HuH-7 (cell line): ENCODE measurements at regions not wholly inside any gene's neighbourhood (a gene's known extent, or its start where the extent isn't known, plus 50 kb on each side); places are given as distances from the start of the nearest gene placed in this dataset.

Experiments used
- DNase-seq: peaks from one replicate; pipeline ENCODE4 v3.0.0; 2011; ENCODE audit warnings: low spot score

DNA sequence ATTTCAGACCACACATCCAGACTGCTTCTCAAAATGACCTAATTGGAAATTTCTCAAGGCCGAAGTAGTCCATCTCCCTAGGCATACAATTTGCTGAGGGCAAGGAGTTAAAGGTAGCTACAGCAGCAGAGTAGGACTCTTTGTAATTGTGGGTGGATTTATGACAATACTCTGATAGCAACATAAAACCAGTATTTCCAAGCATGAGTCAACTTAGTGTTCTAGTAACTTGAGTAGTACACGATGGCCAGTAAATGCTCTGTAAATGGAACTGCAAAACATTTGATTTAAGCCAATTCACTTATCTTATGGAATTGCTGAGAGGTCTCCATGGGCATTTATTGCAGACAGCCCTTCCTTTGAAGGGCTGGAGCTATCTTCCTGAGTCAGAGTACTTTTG, 352.2 kb downstream of the PLK2 start:
- no peak for DNase-seq

DNA sequence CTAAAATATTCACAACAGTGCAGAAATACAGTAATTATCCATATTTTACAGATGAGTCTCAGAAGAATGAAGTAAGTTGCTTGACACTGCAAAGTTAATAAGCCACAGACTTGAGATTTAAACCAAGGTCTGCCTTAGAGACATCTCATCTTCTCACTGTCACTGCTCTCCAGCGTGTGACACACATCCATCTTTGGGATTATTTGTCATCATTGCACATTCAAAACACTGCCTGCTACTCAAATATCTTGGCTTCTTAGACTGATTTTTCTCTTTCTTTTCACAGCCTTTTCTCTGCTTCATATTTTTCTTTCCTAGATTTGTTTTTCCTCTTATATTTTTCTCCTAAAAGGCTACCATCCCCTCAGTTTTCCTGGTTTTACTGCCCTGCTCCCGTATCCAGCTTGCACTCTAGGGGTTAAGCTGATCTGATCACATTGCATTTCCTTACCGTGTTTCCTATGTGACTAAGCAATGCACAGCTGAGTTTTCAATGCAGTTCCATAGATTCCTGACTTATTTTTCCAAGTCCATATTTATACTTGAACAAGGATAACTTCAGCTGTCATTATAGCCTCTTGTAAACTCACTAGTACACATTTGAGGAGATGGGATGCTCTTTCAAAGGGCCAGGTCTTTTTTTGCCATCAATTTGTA, 353.0 kb downstream of the PLK2 start:
- no peak for DNase-seq

DNA sequence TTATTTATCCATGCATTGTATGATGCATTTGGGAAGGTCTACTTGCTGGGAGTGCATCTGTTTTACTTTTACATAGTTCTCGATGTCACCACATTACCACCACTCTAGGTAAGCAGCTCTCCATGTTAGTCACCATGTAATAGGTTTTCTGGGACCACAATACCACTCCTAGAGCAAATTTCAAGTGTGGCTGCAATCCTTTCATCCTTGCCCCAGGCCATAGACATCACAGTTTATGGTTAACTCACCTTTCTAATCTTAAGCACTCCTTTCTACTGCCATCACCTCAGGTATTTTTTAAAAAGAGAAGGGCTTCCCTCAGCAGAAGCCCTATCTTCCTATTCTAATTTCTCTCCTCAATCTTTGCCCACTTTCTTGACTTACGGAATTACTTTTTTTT, 354.1 kb downstream of the PLK2 start:
- DNase-seq, result no peak

DNA sequence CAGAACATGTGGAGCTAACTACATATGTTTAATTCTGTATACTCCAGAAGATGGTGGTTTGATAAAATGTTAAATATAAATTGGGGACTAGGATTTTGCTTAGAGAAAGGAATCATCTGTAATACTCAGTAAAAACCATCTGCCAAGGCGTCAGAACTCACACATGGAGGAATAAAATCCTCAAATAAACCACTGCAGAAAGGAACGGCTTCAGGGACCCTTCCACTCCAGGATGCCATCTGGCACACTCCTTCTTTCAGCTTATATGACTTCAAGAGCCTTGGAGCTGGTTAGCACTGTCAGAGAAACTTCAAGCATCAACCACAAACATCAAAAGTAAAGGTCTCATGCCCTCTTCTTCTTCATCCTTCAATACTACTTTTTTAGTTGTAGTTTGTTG, 360.6 kb downstream of the PLK2 start:
- DNase-seq, result no peak

DNA sequence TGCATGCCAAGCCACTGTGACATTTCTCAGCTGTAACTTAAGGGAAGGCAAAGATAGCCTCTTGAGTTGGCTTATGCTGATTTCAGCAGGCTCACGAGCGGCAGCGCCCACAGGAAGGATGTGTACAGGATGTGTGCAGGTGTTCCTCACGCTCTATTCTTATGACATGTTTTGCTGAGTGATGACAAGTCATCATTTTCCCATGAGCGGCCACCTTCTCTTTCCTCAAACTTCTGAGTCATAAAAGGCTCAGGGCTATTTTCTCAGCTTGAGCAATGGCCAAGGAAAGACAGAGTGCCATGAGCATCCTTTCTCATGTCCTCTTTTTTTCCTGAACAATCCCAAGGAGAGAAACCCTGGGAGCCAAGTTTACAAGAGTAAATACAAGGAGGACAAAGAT, 365.9 kb downstream of the PLK2 start:
- DNase-seq, result no peak

DNA sequence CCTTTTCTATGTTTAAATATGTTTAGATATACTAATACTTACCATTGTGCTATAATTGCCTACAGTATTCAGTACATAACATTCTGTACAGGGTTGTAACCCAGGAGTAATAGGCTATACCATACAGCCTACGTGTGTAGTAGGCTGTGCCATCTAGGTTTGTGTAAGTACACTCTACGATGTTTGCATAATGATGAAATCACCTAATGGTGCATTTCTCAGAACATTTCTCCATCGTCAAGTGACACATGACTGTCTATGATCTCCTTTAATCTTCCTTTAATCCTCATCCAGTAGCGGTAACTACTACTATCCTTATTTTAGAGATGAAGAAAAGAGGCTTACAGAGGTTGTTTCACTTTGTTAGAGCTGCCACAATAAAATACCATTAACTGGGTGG, 369.2 kb downstream of the PLK2 start:
- DNase-seq, result no peak

DNA sequence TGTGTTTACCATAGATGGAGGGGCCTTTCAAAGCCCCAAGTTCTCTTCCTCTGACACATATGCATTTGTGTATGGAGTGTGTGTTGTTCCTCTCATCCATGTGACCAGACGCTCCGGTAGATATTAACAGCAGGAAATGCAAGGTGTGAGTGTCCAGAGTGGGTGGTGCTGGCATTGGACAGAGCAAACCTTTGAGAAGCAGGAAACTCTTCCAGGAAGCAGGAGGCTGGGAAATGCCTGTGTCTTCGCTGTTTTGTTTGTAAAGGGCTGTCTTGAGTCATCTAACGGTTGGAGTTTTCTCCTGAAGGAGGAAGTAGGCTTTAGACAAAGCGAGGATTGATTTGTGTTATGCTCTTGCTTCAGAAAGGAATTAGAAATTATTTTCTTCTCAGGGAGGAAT, 370.9 kb downstream of the PLK2 start:
- no peak for DNase-seq

DNA sequence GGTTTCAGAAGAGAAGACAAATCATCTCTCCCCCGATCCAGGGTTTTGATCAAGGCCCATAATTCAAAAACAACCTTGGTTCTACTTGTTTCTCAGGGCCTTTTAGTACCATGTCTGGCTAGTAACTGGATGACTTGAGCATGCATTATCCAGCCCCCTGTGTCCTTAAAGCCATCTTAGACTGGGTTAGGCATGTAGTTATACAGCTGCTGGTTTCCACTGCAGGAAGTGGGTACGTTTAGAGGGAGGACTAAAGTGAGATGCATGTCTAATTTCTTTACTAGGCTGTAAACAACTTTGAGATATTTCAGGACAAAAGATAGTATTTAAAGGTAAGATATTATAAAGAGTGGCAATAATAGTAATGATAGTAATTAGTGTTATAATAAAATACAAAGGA, 372.0 kb downstream of the PLK2 start:
- no peak for DNase-seq

DNA sequence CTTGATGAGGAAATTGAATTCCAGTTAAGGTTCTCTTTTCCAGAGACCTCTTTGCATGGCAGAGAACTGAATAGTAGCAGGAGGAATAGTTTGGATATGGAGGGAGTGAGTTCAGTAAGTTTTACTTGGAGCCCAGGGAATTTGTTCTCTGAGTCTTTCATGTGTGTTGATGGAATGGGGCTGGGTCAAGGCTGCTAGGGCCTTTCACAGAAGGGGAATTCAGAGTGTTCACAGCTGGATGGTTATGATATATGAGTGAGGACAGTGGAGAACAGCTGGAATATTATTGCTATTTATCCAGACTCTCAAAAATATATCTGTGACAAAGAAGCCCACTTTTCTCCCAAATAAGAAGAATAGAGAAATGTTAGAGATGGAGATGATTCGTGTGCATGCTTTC, 372.8 kb downstream of the PLK2 start:
- no peak for DNase-seq

DNA sequence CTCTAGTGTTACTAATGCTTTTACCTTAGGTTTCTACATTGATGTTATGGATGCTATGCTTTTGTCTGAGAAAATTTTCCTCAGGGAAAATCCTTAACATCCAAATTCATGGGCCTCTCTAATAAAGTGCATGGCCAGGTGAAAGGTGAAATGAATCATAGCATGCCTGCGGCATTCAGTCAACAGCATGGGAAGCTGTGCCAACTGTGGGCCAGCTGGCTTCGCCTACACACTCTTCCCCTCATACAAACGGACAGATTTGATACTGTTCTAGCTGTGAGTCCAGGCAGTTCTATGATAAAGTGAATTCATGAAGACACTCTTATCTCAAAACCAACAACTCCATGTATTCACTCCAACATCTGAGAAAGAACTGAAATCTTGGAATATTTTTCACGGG, 374.1 kb downstream of the PLK2 start:
- DNase-seq, result no peak

DNA sequence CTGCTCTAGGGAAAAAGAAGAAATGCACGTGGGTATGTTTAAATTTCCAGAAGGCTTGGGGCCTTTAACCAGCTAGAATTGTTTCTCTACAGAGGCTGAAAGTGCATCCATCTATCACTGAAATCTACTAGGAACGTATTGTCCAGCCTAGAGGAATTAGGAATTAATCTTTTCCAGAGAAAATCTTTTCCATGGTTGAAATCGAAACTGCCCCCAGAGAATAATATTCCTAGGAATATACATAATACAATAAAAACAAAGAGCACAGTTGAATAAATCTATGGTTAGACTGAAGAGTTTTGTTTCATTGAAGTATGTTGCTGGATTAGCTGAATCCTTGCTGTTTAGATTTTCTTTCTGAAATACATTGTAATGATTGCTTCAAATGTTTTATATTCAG, 378.5 kb downstream of the PLK2 start:
- no peak for DNase-seq

DNA sequence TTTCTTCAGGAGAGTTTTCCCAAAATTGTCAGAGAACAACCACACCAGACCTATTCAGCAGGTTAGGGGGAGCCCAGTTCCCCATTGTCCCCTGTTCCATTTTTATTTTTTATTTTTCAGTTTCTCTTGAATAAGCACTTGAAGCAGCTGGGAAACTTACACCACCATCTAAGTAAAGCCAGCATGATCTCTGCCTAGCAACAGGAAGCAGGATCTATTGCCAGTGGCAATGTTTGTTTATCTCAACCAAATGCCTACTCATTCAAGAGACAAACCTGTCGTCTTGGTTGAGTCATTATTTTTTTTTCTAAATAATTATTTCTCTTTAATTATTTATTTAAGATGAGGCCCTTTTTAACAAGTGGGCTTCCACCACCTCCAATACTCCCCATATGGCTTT, 379.3 kb downstream of the PLK2 start:
- DNase-seq, result no peak

DNA sequence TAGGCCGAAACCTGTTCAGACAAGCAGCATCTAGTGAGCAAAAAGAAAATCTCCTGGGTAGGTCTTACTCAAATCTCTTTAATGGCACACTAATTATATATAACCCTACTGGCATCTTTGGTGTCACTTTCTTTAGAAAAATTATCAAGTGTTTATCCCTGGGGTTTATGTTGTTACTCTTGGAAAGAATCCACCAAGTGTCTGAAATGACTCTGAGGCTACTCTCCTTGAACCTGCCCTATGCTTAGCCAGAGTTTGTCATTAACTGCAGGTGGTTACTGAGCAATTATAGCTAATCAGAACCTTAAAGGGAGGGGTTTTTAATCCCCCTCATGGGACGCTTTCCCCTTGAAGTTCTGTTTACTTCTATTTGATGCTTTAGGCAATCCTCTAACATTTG, 381.9 kb downstream of the PLK2 start:
- DNase-seq, result no peak

DNA sequence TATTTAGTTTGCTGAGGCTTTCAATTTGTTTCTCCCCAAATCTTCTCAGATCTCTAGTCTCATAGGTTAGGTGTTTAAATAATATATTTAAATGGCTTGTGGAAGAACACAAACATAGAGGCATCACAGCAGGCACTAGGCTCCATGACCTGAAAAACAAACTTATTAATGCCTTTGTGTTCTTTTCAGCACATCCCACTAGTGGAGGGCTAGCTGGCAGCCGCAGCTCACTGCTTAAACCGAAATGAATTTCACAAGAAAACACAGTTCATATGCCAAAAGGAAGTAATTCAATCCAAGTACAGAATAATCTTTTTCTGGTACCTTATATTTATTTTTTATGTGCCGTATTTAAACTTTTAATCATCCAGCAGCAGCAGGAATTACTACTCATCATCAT, 382.5 kb downstream of the PLK2 start:
- no peak for DNase-seq

DNA sequence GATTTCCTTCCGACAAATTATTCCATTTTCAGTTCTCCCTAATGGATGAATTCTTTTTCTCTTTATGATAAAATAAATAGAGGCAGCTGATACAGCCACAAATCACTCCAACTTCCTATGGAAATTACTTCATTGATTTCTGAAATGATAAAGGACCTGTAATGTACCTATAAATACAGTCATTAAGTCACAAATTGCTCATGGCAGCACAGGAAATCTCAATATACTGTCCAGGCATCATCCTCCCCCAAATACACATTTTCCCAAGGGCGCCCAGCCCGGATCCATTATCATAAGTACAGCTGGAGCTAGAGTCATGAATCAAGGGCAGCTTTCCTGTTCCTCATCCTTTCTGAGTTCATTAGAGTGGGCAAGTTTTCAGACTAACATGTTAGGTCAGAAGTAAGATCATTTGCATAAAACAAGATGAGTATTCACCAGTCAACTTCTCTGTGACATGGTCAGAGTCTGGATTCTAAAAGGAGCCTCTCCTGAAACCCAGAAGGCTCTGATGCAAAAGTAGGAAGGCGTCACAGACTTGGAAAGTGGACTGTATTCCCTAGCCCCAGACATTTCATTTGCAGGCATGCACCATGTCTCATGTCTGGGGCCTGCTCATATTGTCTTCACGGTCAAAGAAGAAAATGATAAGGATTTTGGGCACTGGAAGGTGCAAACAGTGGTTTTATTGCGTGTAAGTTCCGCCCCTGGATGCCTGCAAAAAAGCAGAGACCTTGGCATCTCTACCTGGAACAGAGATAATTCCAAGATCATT, 383.2 kb downstream of the PLK2 start:
- DNase-seq, result no peak

DNA sequence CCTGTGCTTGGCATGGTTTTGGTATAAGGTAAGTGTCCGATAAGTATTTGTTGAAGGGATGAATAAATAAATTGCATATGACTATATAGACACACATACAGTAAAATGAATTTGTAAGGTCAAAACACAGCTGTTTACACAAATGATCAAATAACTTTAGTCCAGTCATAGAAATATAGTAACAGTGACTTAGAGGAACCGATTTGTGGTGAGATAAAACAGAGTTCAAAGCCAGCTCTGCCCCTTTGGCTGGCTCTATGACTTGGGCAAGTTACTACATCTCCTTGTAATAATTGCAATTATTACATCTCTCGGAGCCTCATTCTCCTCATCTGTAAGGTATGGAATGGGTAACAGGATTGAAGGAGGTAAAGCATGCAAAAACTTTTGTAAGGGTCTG, 384.0 kb downstream of the PLK2 start:
- no peak for DNase-seq

DNA sequence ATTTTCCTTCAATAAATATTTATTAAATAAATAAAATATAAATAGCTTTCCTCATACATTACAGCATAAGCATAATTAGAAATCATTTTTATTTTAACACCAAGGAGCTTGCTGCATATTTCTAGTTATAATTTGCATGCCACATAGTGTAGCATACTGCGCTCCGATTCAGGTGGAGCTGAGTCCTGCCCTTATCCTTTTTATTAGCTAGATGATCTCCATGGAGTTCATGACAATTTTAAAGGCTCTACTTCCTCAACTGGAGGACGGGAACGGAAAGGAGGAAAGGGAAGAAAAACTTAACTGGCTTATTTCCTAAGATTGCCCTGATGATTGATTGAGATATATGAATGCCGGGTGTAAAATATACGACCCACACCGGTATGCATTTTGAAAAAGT, 385.2 kb downstream of the PLK2 start:
- no peak for DNase-seq

DNA sequence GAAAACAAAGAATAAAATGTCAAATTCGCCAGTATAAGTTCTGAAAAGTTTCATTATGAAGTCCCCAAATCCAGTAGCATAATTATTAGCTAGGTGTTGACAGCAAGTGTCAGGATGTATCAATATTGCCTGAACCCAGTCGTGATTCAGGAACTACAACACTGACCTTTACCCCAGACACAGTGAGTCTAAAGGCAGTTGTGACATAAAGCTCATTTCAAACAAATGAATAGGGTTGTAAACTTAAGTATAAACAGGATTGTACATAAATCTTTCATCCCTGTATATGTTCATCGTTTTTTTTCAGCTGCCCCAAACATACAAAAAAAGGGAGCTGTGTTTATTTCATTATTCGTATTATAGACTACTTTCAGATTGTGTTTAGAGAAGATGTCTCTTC, 385.7 kb downstream of the PLK2 start:
- peak; percentile 31 for DNase-seq

DNA sequence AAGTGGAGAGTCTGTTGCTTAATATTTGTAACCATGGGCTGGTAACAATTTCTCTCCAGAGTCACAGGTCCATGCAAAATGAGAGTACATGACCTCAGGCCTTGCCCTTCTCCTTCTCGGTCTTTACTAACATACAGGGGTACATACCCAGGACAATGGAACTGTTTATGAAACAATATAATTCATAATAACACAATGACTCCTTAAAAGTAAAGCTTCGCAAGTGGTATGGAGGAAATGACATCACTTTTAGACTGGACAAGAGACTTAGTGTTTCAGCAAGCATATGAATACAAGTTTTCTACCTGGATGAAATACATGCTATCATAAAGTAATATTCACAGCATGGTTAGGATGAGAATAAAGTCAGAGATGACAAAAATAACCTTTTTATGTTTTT, 386.6 kb downstream of the PLK2 start:
- DNase-seq, result no peak

DNA sequence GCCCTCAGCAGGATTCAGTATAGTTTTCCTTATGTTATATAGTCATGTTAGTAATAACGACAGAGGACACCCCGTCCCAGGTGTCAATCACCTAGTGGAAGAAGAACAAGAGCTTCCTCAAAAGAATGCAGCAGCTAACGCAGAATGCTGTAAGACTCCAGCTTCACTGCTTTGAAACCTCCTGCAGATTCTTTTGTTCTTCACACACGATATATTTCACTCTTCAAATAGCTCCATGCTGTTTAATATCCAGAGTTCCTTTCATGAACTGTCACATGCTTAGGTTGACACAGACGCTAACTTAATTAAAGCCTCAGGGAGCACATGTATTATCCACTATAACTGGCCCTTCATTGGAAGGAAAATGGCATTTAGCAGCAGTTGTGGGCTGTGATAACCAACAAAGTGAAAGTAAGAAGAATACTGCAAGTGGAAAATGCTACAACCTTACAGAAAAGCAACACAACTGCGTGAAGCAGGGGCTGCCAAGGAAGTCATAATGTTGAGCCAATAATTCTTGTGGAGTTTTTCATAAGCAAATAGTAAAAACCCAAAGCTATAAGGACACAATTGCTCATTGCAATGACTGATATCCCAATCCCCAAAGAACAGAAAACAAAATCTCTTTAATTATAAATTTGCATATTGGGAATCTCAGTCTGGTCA, 387.5 kb downstream of the PLK2 start:
- DNase-seq, result no peak

DNA sequence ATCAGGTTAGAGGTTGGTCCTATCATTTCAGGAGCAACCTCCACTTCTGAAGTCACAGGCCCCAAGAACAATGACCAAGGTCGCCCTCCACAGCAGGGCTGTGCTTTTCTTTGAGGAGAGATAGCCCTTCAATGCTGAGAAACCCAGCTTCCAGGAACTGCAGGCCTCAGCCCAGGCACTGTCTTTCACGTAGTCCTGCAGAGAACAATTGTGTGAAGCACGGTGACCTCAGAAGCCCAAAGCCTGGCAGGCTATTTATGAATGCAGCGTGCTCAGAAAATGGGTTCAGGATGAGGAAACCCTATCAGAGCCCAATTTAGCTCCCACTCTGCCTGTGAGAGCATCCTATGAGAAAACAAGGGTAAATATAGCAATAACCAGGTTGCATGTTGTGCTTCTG, 388.3 kb downstream of the PLK2 start:
- DNase-seq, result no peak

DNA sequence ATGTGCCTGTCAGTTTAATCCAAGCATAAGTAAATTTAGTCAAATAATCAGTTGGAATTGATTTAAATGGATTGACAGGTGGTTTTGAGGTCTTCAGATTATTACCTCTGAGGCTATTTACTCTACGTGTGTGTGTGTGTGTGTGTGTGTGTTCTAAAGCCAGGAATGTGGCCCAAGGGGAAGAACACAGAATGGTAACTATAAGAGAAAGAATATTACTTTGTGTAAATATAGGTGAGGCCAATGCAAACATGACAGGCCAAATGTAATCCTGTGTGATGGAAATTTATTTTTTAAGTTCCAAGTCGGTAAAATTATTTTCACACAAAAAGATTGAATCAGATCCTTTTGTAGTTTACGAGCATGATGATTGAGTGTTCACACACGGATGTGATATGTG, 390.0 kb downstream of the PLK2 start:
- DNase-seq, result no peak

DNA sequence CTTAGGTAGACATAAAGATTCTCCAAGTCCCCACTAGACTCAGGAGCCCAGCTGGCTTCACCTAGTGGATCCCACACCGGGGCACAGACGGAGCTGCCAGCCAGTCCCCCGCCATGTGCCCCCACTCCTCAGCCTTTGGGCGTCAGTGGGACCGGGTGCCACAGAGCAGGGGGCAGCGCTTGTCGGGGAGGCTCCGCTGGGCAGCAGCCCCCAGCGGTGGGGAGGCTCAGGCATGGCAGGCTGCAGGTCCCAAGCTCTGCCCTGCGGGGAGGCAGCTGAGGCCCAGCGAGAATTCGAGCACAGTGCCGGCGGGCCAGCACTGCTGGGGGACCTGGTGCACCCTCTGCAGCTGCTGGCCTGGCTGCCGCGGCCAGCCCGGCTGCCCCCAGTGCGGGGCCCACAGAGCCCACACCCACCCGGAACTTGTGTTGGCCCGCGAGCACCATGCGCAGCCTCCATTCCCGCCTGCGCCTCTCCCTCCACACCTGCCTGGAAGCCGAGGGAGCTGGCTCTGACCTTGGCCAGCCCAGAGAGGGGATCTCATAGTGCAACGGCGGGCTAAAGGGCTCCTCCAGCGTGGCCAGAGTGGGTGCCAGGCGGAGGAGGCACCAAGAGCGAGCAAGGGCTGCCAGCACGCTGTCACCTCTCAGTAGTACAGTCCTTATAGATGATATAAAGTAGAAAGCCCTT, 390.7 kb downstream of the PLK2 start:
- DNase-seq, result no peak
